Right lobe of liver (tissue), 4 donors: ENCODE measurements at regions not wholly inside any gene's neighbourhood (a gene's known extent, or its start where the extent isn't known, plus 50 kb on each side); places are given as distances from the start of the nearest gene placed in this dataset.

Experiments used
- CTCF ChIP-seq, 4 donors: fragments of 200-600 bp in 3 of 4; fragments of 450-650 bp in 1 of 4; IDR thresholded peaks; one replicate each; pipeline versions ENCODE4 v1.5.1 to v1.8.0; 2016 to 2022; ENCODE audit warnings: antibody characterized with exemption in 4 of 4, mild to moderate bottlenecking in 2 of 4
- POLR2A ChIP-seq: fragments of 450-650 bp; IDR thresholded peaks from one replicate; pipeline ENCODE4 v1.6.1; 2017; ENCODE audit warnings: antibody characterized with exemption, mild to moderate bottlenecking
- donor health status: DM: no; HTN: no; CAD: no.
- donor health status: DM: no; HTN: no; CAD: no.
- donor health status: DM: no; HTN: yes; CAD: no.

DNA sequence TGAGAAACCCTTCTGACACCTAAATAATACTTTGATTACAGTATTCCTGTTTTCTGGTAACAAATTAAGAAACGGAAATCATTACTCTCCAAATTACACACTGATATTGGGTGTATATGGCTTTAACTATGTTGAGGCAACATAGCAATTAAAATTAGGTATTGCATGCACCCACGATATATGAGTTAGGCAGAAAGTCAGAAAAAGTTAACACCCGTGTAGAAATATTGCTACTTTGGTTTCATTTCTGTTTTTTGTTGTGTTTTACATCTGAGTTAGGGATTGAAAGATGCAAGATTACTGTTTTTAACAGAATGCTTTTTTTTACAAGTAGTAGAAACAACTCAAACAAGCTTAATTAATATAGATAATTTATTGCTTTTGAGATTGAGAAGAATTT lies 327.8 kb downstream of the GBE1 start:
- TF ChIP-seq CTCF (IDR thresholded peaks at IDR 0.05) (no peak), POLR2A (no peak)
